Ovary (tissue), 7 donors: ENCODE measurements at regions not wholly inside any gene's neighbourhood (a gene's known extent, or its start where the extent isn't known, plus 50 kb on each side); places are given as distances from the start of the nearest gene placed in this dataset.

ENCODE experiments used
- DNase-seq, 5 donors: peaks; one replicate each; pipeline ENCODE4 v3.0.0-alpha.2; 2019 to 2020
- H3K27ac ChIP-seq, 2 donors: fragments of 200-600 bp; one replicate each; pipeline versions ENCODE4 v1.5.1 to v1.8.0; 2019 to 2022
- H3K27me3 ChIP-seq: fragments of 200-600 bp; one replicate; pipeline ENCODE4 v1.8.0; 2022
- H3K36me3 ChIP-seq: fragments of 200-600 bp; sonication (generic); one replicate; pipeline ENCODE4 v1.5.1; 2019
- H3K4me1 ChIP-seq: one replicate; pipeline ENCODE4 v1.8.1; 2013; ENCODE audit warnings: mild to moderate bottlenecking, moderate library complexity; ENCODE audit not compliant: insufficient read depth
- H3K4me3 ChIP-seq: fragments of 200-600 bp; sonication (generic); one replicate; pipeline ENCODE4 v1.5.1; 2017
- H3K9me3 ChIP-seq, 2 donors: fragments of 200-600 bp in 1 of 2; sonication (generic) in 1 of 2; one replicate each; pipeline versions ENCODE4 v1.5.1 to v1.8.1; 2013 to 2019; ENCODE audit warnings: mild to moderate bottlenecking in 1 of 2, moderate library complexity in 1 of 2
- CTCF ChIP-seq, 3 donors: fragments of 450-650 bp in 2 of 3; fragments of 200-600 bp in 1 of 3; IDR thresholded peaks; one replicate each; pipeline versions ENCODE4 v1.5.1 to v1.8.0; 2016 to 2022; ENCODE audit warnings: antibody characterized with exemption in 3 of 3, mild to moderate bottlenecking in 1 of 3
- EP300 ChIP-seq: sonication (generic); formaldehyde crosslinking; IDR thresholded peaks from one replicate; pipeline ENCODE4 v1.6.1; 2017; ENCODE audit warnings: antibody characterized with exemption
- POLR2A ChIP-seq: fragments of 450-650 bp; IDR thresholded peaks from one replicate; pipeline ENCODE4 v1.6.1; 2017; ENCODE audit warnings: antibody characterized with exemption, mild to moderate bottlenecking, moderate library complexity
- WGBS, 3 donors: extraction: QIAGEN DNeasy Blood & Tissue Kit in 1 of 3; methylation state at CpG; one replicate each; pipeline versions ENCODE4 v1.1.5 to v1.1.7; 2013 to 2017; 5-methylcytosine and 5-hydroxymethylcytosine counted together
- intact Hi-C, 4 donors: fragments of 100-400 bp; cut with DNase I; formaldehyde crosslinking; loops; one replicate each; pipeline versions ENCODE4 v1.11.0 to v1.15.1; 2022 to 2023
- donor health status: DM: no; HTN: no; CAD: no; lungs with moderate emphysema.
- donor health status: DM: no; HTN: no; CAD: no.
- donor health status: Bipolar disorder and iron deficiency.
- donor health status: DM: no; HTN: no; CAD: no.
- donor health status: DM: yes; HTN: yes; CAD: no.

- TF ChIP-seq POLR2A = no peak
- no peak for TF ChIP-seq EP300
- no peak for TF ChIP-seq CTCF (IDR thresholded peaks at IDR 0.05)
- Histone ChIP-seq H3K27ac (no peak overlapping the region), H3K9me3 (no peaks in the 10 kb centered on the region), H3K27me3 (no peaks in the 10 kb centered on the region), H3K4me3 (no peak overlapping the region), H3K4me1 (no peaks in the 10 kb centered on the region), H3K36me3 (no peaks in the 10 kb centered on the region)
- intact Hi-C loops = no loop called here
- 5 to 9% (median 5%) methylated on average over 3 of the region's 3 CpGs for WGBS, 3 donors
- no peak for DNase-seq
Measured at GRCh38 chr1:70840260-70840953, 207.2 kb downstream of the PTGER3 start.

- H3K27ac ChIP-seq = no peak overlapping the region
- 74 to 87% (median 78%) methylated on average over 1 of the region's 1 CpG for WGBS, 3 donors
- H3K9me3 ChIP-seq = no peaks in the 10 kb centered on the region
- no peaks in the 10 kb centered on the region for H3K36me3 ChIP-seq
- H3K27me3 ChIP-seq = no peaks in the 10 kb centered on the region
- intact Hi-C loops = no loop called here
- no peak for DNase-seq
- no peak overlapping the region for H3K4me3 ChIP-seq
- TF ChIP-seq EP300 = no peak
- no peak for TF ChIP-seq POLR2A
- no peak for TF ChIP-seq CTCF (IDR thresholded peaks at IDR 0.05)
- no peaks in the 10 kb centered on the region for H3K4me1 ChIP-seq
Measured at GRCh38 chr1:70842562-70842961, 205.1 kb downstream of the PTGER3 start.

GRCh38 chr1:70843452-70843851 is 204.2 kb downstream of the PTGER3 start:
- TF ChIP-seq CTCF (IDR thresholded peaks at IDR 0.05) = no peak
- no peak for TF ChIP-seq POLR2A
- no peak for TF ChIP-seq EP300

GRCh38 chr1:70847013-70847412 is 200.6 kb downstream of the PTGER3 start:
- intact Hi-C loops = no loop called here

More at GRCh38 chr1:70843452-70843851, 204.2 kb downstream of the PTGER3 start:
- intact Hi-C loops = no loop called here
- Histone ChIP-seq H3K27me3 (no peaks in the 10 kb centered on the region), H3K4me1 (no peaks in the 10 kb centered on the region), H3K4me3 (no peak overlapping the region), H3K27ac (no peak overlapping the region), H3K36me3 (no peaks in the 10 kb centered on the region), H3K9me3 (no peaks in the 10 kb centered on the region)
- WGBS, 3 donors = 85 to 96% (median 89%) methylated on average over 1 of the region's 1 CpG
- no peak for DNase-seq

More at GRCh38 chr1:70847013-70847412, 200.6 kb downstream of the PTGER3 start:
- Histone ChIP-seq H3K4me1 (no peaks in the 10 kb centered on the region), H3K4me3 (no peak overlapping the region), H3K36me3 (no peaks in the 10 kb centered on the region), H3K27me3 (no peaks in the 10 kb centered on the region), H3K27ac (no peak overlapping the region), H3K9me3 (no peaks in the 10 kb centered on the region)
- no peak for DNase-seq
- TF ChIP-seq CTCF (IDR thresholded peaks at IDR 0.05) (no peak), EP300 (no peak), POLR2A (no peak)
